HEK293T (cell line): ENCODE measurements at regions not wholly inside any gene's neighbourhood (a gene's known extent, or its start where the extent isn't known, plus 50 kb on each side); places are given as distances from the start of the nearest gene placed in this dataset.

Source experiments
- ARNT ChIP-seq: fragments of 450-650 bp; IDR thresholded peaks from 2 replicates; pipeline ENCODE4 v1.6.1; 2017; ENCODE audit warnings: mild to moderate bottlenecking
- BHLHE40 ChIP-seq: fragments of 450-650 bp; IDR thresholded peaks from 2 replicates; pipeline ENCODE4 v1.6.1; 2016; ENCODE audit warnings: mild to moderate bottlenecking, moderate library complexity, borderline replicate concordance
- ELF4 ChIP-seq: fragments of 450-650 bp; IDR thresholded peaks from 2 replicates; pipeline ENCODE4 v1.6.1; 2017; ENCODE audit warnings: antibody characterized with exemption
- FOXA1 ChIP-seq: fragments of 450-650 bp; IDR thresholded peaks from 2 replicates; pipeline ENCODE4 v1.6.1; 2016; ENCODE audit warnings: mild to moderate bottlenecking
- FOXK2 ChIP-seq: fragments of 450-650 bp; IDR thresholded peaks from 2 replicates; pipeline ENCODE4 v1.6.1; 2016; ENCODE audit warnings: mild to moderate bottlenecking
- FOXM1 ChIP-seq: fragments of 450-650 bp; IDR thresholded peaks from 2 replicates; pipeline ENCODE4 v1.6.1; 2017; ENCODE audit warnings: mild to moderate bottlenecking, borderline replicate concordance
- LEF1 ChIP-seq: fragments of 450-650 bp; IDR thresholded peaks from 2 replicates; pipeline ENCODE4 v1.6.1; 2017; ENCODE audit warnings: mild to moderate bottlenecking, borderline replicate concordance
- NFRKB ChIP-seq: fragments of 450-650 bp; IDR thresholded peaks from 2 replicates; pipeline ENCODE4 v1.6.1; 2016; ENCODE audit warnings: mild to moderate bottlenecking, moderate library complexity
- PKNOX1 ChIP-seq: fragments of 450-650 bp; IDR thresholded peaks from 2 replicates; pipeline ENCODE4 v1.6.1; 2016
- SP1 ChIP-seq: fragments of 450-650 bp; IDR thresholded peaks from 2 replicates; pipeline ENCODE4 v1.6.1; 2017
- SUZ12 ChIP-seq: fragments of 450-650 bp; IDR thresholded peaks from 2 replicates; pipeline ENCODE4 v1.6.1; 2016; ENCODE audit warnings: mild to moderate bottlenecking
- TARDBP ChIP-seq: fragments of 450-650 bp; IDR thresholded peaks from 2 replicates; pipeline ENCODE4 v1.6.1; 2016
- ZNF384 ChIP-seq: fragments of 450-650 bp; IDR thresholded peaks from 2 replicates; pipeline ENCODE4 v1.6.1; 2016

- TF ChIP-seq ZNF384 (no peak), SP1 (no peak), FOXA1 (no peak), NFRKB (no peak), SUZ12 (no peak), BHLHE40 (no peak), FOXM1 (no peak), TARDBP (no peak), LEF1 (no peak), FOXK2 (no peak), PKNOX1 (no peak), ARNT (no peak), ELF4 (no peak)
Measured at GRCh38 chr9:129392093-129392541, 214.1 kb upstream of the IER5L start.
